Fibroblast of pulmonary artery (primary cell): ENCODE measurements at regions not wholly inside any gene's neighbourhood (a gene's known extent, or its start where the extent isn't known, plus 50 kb on each side); places are given as distances from the start of the nearest gene placed in this dataset.

ENCODE experiments used
- DNase-seq: peaks from one replicate; pipeline ENCODE4 v3.0.0-alpha.2; 2010; ENCODE audit warnings: low read depth
- H3K4me3 ChIP-seq: replicated peaks from 2 replicates; pipeline ENCODE4 v1.5.1; 2011; ENCODE audit warnings: low read depth, mild to moderate bottlenecking, control low read depth, low read length, moderate library complexity
- TF ChIP-seq, protein P1 (sequence below): IDR thresholded peaks from 2 replicates; pipeline ENCODE4 v1.5.1; 2011; ENCODE audit warnings: mild to moderate bottlenecking, control low read depth, low read length, inconsistent platforms; ENCODE audit errors: missing control alignments

DNA sequence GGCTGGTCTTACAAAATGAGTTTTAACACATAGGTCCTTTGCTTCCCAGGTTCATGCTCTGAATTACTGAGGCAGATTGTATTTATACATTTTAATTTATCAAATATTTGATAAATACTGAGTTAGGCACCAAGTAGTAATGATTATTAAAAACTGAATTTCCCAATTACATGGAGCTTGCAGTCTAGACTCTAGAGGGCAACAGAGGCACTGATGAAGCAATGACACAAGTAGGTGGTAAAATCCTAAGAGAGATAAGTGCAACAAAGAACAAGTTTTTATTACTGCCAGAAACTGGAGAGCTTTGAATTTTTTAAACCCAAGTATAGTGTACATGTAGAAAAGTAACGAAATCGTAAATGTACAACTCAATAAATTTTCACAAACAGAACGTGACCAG is 406.2 kb upstream of the RARB start:
- peak; percentile 46 for DNase-seq
- TF ChIP-seq, protein P1, sequence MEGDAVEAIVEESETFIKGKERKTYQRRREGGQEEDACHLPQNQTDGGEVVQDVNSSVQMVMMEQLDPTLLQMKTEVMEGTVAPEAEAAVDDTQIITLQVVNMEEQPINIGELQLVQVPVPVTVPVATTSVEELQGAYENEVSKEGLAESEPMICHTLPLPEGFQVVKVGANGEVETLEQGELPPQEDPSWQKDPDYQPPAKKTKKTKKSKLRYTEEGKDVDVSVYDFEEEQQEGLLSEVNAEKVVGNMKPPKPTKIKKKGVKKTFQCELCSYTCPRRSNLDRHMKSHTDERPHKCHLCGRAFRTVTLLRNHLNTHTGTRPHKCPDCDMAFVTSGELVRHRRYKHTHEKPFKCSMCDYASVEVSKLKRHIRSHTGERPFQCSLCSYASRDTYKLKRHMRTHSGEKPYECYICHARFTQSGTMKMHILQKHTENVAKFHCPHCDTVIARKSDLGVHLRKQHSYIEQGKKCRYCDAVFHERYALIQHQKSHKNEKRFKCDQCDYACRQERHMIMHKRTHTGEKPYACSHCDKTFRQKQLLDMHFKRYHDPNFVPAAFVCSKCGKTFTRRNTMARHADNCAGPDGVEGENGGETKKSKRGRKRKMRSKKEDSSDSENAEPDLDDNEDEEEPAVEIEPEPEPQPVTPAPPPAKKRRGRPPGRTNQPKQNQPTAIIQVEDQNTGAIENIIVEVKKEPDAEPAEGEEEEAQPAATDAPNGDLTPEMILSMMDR = peak; percentile 53
- H3K4me3 ChIP-seq = no peak overlapping the region

DNA sequence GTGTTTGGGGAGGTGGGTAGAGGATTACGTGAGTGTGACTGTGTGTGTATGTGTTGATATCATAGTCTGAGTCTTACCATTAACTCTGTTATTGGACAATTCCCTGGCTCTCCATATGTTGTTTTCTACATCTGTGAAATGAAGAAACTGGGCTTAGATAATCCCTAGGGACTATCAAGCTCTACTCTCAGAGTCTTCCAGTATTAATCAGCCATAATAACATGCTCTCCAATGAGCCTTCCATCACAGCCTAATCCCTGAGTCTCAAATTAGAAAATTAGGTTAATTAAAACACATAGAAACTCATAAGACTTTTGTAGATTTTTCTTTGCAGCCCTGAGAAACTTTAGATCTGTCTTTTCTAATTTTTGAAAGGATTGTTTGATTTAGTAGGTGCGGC is 404.2 kb upstream of the RARB start:
- DNase-seq = no peak
- TF ChIP-seq, protein P1 = no peak
- no peak overlapping the region for H3K4me3 ChIP-seq

DNA sequence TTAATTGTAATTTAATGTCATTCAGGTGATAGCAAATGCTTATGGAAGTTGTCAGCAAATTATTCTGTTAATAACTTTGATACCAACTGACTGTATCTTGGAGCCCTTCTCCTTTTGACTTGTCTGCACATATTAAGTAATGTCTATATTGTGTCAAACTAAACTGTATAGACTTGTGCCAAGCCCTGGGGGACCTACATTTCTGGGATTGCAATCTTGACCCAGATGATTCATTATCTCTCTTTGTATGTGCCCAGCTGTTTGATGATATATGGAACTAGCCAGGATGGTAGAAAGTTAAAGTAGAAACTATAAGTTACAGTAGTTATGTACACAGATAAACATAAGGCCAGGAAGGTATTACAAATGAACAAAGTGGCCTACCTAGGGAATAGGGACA is 402.8 kb upstream of the RARB start:
- no peak for DNase-seq
- no peak overlapping the region for H3K4me3 ChIP-seq
- TF ChIP-seq, protein P1 = no peak

DNA sequence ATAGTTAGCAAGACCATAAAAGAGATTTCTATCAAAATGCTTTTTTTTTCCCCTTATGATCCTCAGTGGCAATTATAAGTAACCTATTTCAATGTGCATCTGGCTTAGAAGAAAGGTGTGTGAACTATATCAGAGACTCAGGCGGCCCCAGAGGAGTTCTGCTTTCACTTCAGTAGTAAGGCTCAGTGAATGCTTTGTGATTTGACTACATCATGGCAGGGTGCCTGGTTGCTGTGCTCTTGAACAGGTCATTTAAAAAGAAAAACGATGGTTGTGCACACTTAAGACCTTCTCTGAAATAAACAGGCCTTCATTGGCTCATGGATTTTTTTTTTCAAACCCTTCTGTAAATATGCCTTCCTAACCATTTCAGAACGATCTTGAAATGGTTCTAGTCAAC is 400.4 kb upstream of the RARB start:
- DNase-seq = no peak
- TF ChIP-seq, protein P1 = no peak

DNA sequence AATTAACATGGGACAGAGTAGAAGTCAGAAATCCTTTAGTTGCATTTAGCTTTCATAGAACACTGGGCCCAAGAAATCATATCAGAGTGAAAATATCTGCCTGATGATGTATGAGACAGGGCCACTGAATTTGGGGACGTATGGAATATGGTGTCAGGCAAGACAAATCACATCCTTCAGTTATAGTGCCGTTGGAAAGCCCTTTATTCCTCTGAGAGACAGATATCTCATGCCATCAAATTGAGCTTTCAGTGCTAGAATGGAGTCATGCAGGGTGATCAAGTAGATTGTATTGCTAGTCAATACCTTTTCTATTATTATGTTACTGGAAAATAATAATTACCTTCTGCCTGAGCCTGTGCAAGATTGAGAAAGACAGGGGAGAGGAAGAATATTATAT is 398.2 kb upstream of the RARB start:
- no peak overlapping the region for H3K4me3 ChIP-seq
- TF ChIP-seq, protein P1 = no peak

More for the DNA sequence above, 400.4 kb upstream of the RARB start:
- no peak overlapping the region for H3K4me3 ChIP-seq

GRCh38 chr3:25032344-25032743 is 395.7 kb upstream of the RARB start:
- no peak for DNase-seq
- no peak overlapping the region for H3K4me3 ChIP-seq
- TF ChIP-seq, protein P1 = no peak

More for the DNA sequence above, 398.2 kb upstream of the RARB start:
- no peak for DNase-seq

DNA sequence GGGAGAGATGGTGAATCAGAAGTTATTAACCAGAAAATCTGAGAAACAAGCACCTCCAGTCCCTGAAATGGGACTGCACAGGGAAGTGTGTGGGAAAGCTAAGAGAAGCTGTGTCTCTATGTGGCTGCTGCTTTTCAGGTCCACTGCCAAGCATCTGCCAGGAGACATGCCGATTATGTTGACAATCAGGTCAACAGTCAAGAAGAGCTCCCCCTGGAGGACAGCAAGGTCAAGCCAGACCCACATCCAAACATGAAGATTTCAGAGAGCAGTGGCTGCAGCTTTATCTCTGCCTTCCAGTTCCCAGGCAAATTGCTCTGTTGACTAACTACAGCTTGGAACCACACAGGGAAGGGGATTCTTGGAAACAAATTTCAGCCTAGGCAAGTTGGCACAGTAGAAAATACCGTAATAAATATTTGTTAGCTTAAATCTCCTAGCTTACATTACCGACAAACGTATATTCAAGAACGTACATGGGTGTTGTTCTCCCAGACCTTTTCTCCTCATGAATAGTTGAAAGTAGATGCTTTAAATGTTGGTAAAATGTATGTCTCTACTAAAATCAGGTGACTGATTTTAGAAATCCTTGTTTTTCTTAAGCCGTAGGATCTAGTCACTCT is 394.5 kb upstream of the RARB start:
- peak; percentile 18 for DNase-seq
- TF ChIP-seq, protein P1 = peak; percentile 38
- H3K4me3 ChIP-seq = no peak overlapping the region
